ENCODE measurements at regions not wholly inside any gene's neighbourhood (a gene's known extent, or its start where the extent isn't known, plus 50 kb on each side); places are given as distances from the start of the nearest gene placed in this dataset.

DNA sequence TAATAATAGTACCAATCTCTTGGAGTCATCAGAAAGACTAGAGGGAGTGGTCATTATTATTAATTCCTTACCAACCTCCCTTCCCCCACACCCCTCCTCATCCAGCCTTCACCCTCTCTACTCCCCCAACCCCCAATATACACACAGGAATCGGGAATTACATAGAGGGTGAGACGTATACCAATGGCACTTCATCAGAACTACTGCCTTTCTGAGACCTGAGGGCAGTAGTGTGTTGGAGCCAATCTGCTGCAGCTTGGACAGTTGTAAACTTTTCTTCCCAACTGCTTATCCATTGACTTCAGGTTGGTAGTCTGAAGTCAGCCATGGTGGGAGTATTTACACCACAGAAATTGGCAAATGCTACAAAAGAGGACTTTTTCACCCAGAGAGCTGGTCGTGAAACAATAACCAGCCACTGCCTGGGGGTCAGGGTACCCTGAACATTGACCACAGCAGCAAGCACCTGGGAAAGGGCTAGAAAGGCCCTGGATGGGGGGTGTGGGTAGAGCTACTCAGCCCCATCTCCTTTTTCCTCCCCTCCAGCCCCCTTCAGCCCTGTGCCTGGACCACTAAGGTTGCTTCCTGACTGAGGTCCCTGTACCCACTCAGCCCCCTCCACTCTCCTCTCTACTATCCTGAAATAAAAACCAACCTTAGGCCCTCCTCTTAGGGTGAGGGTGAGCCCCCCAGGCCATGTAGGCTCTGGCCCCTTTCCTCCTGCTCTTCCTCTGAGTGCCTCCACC is 161.5 kb downstream of the MRPL14 start:
- DNase-seq = peak in 1 of 2 experiments; percentile 11

- DNase-seq = peak in 1 of 2 experiments; percentile 8
Observed at GRCh38 chr6:43964659-43965570, 162.3 kb downstream of the MRPL14 start.

GRCh38 chr6:43963877-43964658 is 163.2 kb downstream of the MRPL14 start:
- peak in 1 of 2 experiments; percentile 5 for DNase-seq

GRCh38 chr6:43963203-43963602 is 164.0 kb downstream of the MRPL14 start:
- peak in 1 of 2 experiments; percentile 11 for DNase-seq

DNA sequence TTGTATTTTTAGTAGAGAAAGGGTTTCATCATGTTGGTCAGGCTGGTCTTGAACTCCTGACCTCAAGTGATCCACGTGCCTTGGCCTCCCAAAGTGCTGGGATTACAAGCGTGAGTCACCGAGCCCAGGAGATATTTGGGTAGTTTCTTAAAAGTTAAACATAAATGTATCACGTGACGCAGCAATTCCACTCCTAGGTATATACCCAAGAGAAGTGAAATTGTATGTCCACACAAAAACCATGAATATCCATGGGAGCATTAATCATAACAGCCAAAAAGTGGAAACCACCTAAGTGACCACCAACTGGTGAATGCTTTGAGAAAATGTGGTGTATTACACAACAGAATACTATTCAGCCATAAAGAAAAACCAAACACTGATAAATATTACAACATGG is 164.8 kb downstream of the MRPL14 start:
- no peak for DNase-seq

DNA sequence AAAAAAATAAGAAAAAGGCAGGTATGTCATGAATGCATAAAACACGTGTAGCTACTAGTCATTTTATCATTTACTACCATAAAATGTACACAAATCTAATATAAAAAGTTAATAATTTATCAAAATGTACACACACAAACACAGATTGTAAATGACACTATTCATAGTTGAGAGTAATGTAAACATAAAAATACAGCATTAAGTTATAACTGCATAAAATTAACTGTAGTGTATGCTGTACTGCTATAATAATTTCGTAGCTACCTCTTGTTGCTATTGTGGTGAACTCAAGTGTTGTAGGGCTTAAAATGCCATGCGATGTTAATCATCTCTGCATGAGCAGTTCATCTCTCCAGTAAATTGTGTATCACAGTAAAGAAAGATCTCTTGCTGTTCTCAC is 170.0 kb downstream of the MRPL14 start:
- no peak for DNase-seq

GRCh38 chr6:43956478-43956877 is 170.8 kb downstream of the MRPL14 start:
- no peak for DNase-seq

DNA sequence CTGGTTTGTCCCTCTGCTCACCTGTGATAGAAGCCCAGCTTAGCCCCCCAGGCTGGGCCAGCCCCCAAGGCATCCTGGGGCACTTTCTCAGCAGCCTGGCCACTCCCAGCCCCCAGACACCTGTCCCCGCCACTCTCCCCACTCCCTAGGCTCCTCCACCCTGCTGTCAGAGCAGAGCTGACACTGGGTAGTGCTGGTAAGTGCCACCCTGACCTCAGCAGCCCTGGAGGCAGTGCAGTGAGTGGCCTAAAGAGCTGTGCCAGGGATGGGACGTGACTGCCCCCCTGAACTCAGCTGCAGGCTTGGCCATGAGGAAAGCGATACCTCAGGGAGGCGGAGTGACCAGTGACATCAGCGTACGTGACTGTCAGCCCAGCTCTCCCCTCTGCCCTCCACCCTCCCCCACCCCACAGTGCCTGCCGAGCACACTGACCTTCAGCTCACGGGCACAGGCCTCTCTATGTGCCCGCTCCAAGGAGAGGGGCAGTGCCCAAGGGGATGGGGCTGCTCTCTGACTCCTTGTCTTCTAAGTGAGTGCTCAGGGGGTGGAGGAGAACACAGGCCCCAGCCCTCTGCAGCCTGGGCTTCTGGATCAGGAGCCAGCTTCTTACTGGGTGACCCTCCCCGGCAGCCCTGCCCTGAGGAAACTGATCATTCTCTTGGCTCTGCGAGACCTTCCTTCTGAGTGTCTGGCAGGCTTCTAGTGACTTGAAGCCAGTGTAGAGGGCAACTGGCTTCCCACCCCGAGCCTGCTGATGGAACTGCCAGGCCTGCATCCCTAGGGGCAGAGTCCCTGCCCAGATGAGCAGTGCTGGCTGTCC is 172.7 kb downstream of the MRPL14 start:
- DNase-seq = no peak

DNA sequence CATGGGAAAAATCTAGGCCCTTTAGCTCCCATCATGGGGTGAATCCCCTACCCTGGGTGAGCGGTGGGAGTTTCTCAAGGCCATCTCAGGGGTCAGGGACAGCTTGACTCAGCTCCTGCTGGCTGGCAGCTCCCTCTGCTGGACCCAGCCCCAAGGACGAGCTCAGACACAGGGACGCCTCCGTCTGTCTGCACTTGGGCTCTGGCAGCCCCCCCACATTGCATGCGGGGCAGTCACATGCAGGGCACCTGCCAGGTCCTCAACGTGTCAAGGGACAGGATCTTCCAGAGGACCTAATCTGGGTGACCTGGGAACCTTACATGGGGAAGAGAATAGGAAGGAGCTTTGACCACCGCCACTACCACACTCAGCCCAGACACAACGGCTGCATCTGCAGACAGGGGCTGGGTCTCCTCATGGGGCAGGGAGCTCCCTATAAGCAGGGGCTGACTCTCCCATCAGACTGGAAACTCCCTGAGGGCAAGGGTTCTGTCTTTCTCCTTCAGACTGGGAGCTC is 173.4 kb downstream of the MRPL14 start:
- DNase-seq = peak in 1 of 2 experiments; percentile 17

GRCh38 chr6:43953256-43953655 is 174.0 kb downstream of the MRPL14 start:
- no peak for DNase-seq

DNA sequence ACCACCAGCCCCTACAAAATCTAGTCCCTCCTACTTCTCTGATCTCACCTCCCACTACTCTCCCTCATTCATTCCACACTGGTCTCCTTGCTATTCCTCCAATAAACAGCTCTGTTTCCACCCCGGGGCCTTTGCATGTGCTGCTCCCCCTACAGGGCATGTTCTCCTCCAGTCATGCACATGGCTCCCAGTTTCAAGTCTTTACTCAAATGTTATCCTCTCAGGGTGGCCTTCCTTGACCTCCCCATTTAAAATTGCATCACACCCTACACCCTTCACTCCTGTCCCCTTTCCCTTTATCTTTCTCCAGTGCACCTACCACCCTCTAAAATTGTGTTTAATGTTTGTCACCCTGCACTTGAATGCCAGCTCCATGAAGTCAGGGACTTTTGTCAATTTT is 174.5 kb downstream of the MRPL14 start:
- peak in 1 of 2 experiments; percentile 33 for DNase-seq

GRCh38 chr6:43951756-43952675 is 175.2 kb downstream of the MRPL14 start:
- DNase-seq = peak in 1 of 2 experiments; percentile 15

- DNase-seq = peak in 1 of 2 experiments; percentile 30
Observed at GRCh38 chr6:43951063-43951755, 176.0 kb downstream of the MRPL14 start.

DNA sequence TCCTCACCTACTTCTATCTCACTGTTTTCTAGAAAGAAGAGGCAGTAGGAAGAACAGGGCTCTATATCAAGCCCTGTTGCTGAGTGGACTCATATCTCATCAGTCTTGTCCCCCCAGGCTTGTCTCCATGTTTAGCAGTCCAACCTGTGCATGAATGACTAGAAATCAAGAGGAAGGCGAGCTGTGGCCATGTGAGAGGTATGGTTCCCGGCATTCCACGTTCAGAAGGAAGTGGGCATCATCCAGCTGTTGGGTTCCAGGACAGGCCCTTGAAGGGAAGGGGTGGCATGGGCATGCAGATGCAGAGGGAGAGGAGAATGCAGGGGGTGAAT is 176.6 kb downstream of the MRPL14 start:
- DNase-seq = peak in 1 of 2 experiments; percentile 2

DNA sequence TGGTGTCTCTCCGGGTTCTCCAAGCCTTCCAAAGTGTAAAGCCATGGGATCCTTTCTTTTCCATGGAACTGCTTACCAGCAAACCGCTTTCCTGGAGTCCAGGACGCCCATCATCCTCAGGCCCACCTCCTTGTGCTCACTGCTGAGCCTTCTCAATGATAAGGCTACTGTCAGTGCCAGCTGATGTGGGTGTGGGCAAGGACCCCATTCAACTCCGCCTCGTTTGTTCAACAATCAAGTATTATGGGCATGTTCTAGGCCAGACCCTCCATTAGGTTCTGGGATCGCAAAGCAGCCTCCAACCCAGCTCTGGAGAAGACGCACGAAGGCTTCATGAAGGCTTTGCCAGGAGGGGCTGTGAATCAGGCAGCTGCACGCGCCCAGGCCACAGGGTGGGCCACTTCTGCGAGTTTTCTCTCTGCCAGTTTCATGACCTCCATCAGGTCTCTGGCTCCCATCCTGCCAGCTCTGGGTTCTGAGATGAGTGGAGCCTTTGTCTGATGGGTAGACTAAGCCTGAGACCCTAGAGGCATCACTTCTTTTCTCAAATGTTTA is 177.1 kb downstream of the MRPL14 start:
- DNase-seq = no peak

GRCh38 chr6:43949551-43949991 is 177.7 kb downstream of the MRPL14 start:
- peak in 1 of 2 experiments; percentile 3 for DNase-seq

GRCh38 chr6:43948527-43949485 is 178.4 kb downstream of the MRPL14 start:
- DNase-seq = no peak

DNA sequence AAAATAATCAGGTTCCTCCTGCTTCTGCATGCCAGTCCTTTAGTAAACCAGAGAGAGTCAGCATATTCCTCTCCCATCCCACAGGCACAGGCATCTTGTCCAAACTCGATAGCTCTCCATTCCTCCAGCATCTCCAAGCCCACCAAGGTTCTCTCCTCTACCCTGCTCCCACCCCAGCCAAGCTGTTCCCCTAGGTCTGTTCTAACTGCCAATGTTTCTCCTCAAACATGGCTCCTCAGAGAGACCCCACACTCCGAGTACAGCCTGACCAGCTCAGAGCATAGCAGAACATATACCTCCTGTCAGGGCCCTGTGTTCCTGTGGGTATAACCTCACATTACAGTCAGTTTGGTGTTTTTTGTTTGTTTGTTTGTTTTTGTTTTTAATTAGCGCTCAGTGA is 177.8 kb downstream of the VEGFA start:
- DNase-seq = no peak
